HG03442 (cell line): ENCODE measurements at regions not wholly inside any gene's neighbourhood (a gene's known extent, or its start where the extent isn't known, plus 50 kb on each side); places are given as distances from the start of the nearest gene placed in this dataset.
"Not testable (repeated sequence)": the region's sequence is repeated elsewhere in the genome, so short reads cannot be mapped to it uniquely, and the experiment has no call there.

Experiments
- ATAC-seq: cut with Tn5 transposase; IDR thresholded peaks from one replicate; pipeline ENCODE4 v1.9.1; 2021; ENCODE audit warnings: mild to moderate bottlenecking, moderate library complexity; ENCODE audit not compliant: unreplicated experiment

GRCh38 chr13:70208968-70209367 lies 100.7 kb upstream of the KLHL1 start:
- not testable (repeated sequence) for ATAC-seq

GRCh38 chr13:70206671-70207070 lies 98.4 kb upstream of the KLHL1 start:
- ATAC-seq = no peak

- ATAC-seq = no peak
These were observed 95.5 kb upstream of the KLHL1 start for GRCh38 chr13:70203661-70204229.

- no peak for ATAC-seq
These were observed 82.8 kb upstream of the KLHL1 start for GRCh38 chr13:70191034-70191433.

GRCh38 chr13:70189981-70190380 lies 81.7 kb upstream of the KLHL1 start:
- no peak for ATAC-seq

GRCh38 chr13:70188567-70188966 lies 80.3 kb upstream of the KLHL1 start:
- no peak for ATAC-seq

- no peak for ATAC-seq
These were observed 74.8 kb upstream of the KLHL1 start for GRCh38 chr13:70183041-70183440.
